ENCODE measurements at regions not wholly inside any gene's neighbourhood (a gene's known extent, or its start where the extent isn't known, plus 50 kb on each side); places are given as distances from the start of the nearest gene placed in this dataset.
"Not testable (repeated sequence)": the region's sequence is repeated elsewhere in the genome, so short reads cannot be mapped to it uniquely, and the experiment has no call there.

- no peak for TF ChIP-seq CTCF (IDR thresholded peaks at IDR 0.05; ENCODE audit: insufficient read depth, low read length, severe bottlenecking)
- FAIRE-seq (no peak), DNase-seq (ENCODE audit: low read depth) (no peak)
- no peaks in the 10 kb centered on the region for H3K27me3 ChIP-seq (ENCODE audit: control insufficient read depth, insufficient read depth, low read length)
- no peaks in the 10 kb centered on the region for H3K36me3 ChIP-seq (ENCODE audit: control insufficient read depth, insufficient read depth, low read length)
- no peak overlapping the region for H3K4me3 ChIP-seq (ENCODE audit: low read depth, low read length)
Measured at GRCh38 chr13:63774133-63774532, 2358.5 kb upstream of the PCDH20 start.

GRCh38 chr13:63773476-63773875, 2357.8 kb upstream of the PCDH20 start:
- TF ChIP-seq CTCF (IDR thresholded peaks at IDR 0.05; ENCODE audit: insufficient read depth, low read length, severe bottlenecking) = no peak
- H3K27me3 ChIP-seq (ENCODE audit: control insufficient read depth, insufficient read depth, low read length) = no peaks in the 10 kb centered on the region
- no peak overlapping the region for H3K4me3 ChIP-seq (ENCODE audit: low read depth, low read length)
- FAIRE-seq (no peak), DNase-seq (ENCODE audit: low read depth) (no peak)
- H3K36me3 ChIP-seq (ENCODE audit: control insufficient read depth, insufficient read depth, low read length) = no peaks in the 10 kb centered on the region

GRCh38 chr13:63757683-63758082, 2342.0 kb upstream of the PCDH20 start:
- not testable (repeated sequence) for H3K27me3 ChIP-seq (ENCODE audit: control insufficient read depth, insufficient read depth, low read length); H3K36me3 ChIP-seq (ENCODE audit: control insufficient read depth, insufficient read depth, low read length); FAIRE-seq; DNase-seq (ENCODE audit: low read depth); H3K4me3 ChIP-seq (ENCODE audit: low read depth, low read length)

- not testable (repeated sequence) for FAIRE-seq
Measured at GRCh38 chr13:63749857-63750256, 2334.2 kb upstream of the PCDH20 start.

GRCh38 chr13:63741814-63742101, 2326.1 kb upstream of the PCDH20 start:
- DNase-seq (ENCODE audit: low read depth); FAIRE-seq; H3K27me3 ChIP-seq (ENCODE audit: control insufficient read depth, insufficient read depth, low read length): not testable (repeated sequence)

More at GRCh38 chr13:63749857-63750256, 2334.2 kb upstream of the PCDH20 start:
- DNase-seq (ENCODE audit: low read depth); H3K27me3 ChIP-seq (ENCODE audit: control insufficient read depth, insufficient read depth, low read length); H3K36me3 ChIP-seq (ENCODE audit: control insufficient read depth, insufficient read depth, low read length); H3K4me3 ChIP-seq (ENCODE audit: low read depth, low read length): not testable (repeated sequence)

GRCh38 chr13:63741029-63741813, 2325.6 kb upstream of the PCDH20 start:
- no peak for FAIRE-seq
- no peak for TF ChIP-seq CTCF (IDR thresholded peaks at IDR 0.05; ENCODE audit: insufficient read depth, low read length, severe bottlenecking)
- Histone ChIP-seq H3K36me3 (ENCODE audit: control insufficient read depth, insufficient read depth, low read length) (no peaks in the 10 kb centered on the region), H3K27me3 (ENCODE audit: control insufficient read depth, insufficient read depth, low read length) (no peaks in the 10 kb centered on the region), H3K4me3 (ENCODE audit: low read depth, low read length) (no peak overlapping the region)
- DNase-seq (ENCODE audit: low read depth) = no peak

More at GRCh38 chr13:63741814-63742101, 2326.1 kb upstream of the PCDH20 start:
- not testable (repeated sequence) for H3K36me3 ChIP-seq (ENCODE audit: control insufficient read depth, insufficient read depth, low read length); H3K4me3 ChIP-seq (ENCODE audit: low read depth, low read length)

- not testable (repeated sequence) for DNase-seq (ENCODE audit: low read depth); H3K4me3 ChIP-seq (ENCODE audit: low read depth, low read length); H3K27me3 ChIP-seq (ENCODE audit: control insufficient read depth, insufficient read depth, low read length); FAIRE-seq; H3K36me3 ChIP-seq (ENCODE audit: control insufficient read depth, insufficient read depth, low read length)
Measured at GRCh38 chr13:63739112-63739735, 2323.6 kb upstream of the PCDH20 start.

GRCh38 chr13:63737418-63737817, 2321.8 kb upstream of the PCDH20 start:
- no peak for DNase-seq (ENCODE audit: low read depth)
- TF ChIP-seq CTCF (IDR thresholded peaks at IDR 0.05; ENCODE audit: insufficient read depth, low read length, severe bottlenecking) = no peak
- Histone ChIP-seq H3K27me3 (ENCODE audit: control insufficient read depth, insufficient read depth, low read length) (no peaks in the 10 kb centered on the region), H3K36me3 (ENCODE audit: control insufficient read depth, insufficient read depth, low read length) (no peaks in the 10 kb centered on the region), H3K4me3 (ENCODE audit: low read depth, low read length) (no peak overlapping the region)
- no peak for FAIRE-seq
